ENCODE measurements at regions not wholly inside any gene's neighbourhood (a gene's known extent, or its start where the extent isn't known, plus 50 kb on each side); places are given as distances from the start of the nearest gene placed in this dataset.

DNA sequence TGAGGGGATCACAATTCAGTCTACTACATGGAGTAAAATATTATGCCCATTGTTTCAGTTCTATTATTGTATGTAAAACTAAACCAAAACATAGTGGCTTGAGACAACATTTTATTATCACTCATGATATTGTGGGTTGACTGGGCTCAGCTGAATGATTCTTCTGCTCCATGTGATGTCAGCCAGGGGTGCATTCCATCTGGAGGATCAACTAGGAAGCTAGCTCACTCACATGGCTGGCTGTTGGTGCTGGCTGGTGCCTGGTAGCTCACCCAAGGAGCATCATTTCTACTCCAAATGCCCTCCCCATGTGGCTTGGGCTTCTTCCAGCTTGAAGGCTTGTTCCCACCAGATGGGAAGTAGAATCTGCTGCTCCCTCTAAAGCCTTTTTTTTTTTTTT is 51.8 kb upstream of the CLRN1 start:
- TF ChIP-seq, protein P1, sequence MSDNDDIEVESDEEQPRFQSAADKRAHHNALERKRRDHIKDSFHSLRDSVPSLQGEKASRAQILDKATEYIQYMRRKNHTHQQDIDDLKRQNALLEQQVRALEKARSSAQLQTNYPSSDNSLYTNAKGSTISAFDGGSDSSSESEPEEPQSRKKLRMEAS (IDR thresholded peaks at IDR 0.05; ENCODE audit: low read depth, low read length): no peak
- TF ChIP-seq, protein P2, sequence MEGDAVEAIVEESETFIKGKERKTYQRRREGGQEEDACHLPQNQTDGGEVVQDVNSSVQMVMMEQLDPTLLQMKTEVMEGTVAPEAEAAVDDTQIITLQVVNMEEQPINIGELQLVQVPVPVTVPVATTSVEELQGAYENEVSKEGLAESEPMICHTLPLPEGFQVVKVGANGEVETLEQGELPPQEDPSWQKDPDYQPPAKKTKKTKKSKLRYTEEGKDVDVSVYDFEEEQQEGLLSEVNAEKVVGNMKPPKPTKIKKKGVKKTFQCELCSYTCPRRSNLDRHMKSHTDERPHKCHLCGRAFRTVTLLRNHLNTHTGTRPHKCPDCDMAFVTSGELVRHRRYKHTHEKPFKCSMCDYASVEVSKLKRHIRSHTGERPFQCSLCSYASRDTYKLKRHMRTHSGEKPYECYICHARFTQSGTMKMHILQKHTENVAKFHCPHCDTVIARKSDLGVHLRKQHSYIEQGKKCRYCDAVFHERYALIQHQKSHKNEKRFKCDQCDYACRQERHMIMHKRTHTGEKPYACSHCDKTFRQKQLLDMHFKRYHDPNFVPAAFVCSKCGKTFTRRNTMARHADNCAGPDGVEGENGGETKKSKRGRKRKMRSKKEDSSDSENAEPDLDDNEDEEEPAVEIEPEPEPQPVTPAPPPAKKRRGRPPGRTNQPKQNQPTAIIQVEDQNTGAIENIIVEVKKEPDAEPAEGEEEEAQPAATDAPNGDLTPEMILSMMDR (IDR thresholded peaks at IDR 0.05 in 2 of 3, conservative IDR thresholded peaks at IDR 0.05 in 1 of 3; ENCODE audit: control insufficient read depth in 2 of 3, extremely low read depth in 1 of 3, insufficient read depth in 1 of 3, low read depth in 3 of 3, low read length in 3 of 3): no peak
- TF ChIP-seq TARDBP (IDR thresholded peaks at IDR 0.05; ENCODE audit: borderline replicate concordance): no peak
- TF ChIP-seq TAF1 (IDR thresholded peaks at IDR 0.05; ENCODE audit: borderline replicate concordance, low read depth, low read length): no peak
- TF ChIP-seq GABPA (IDR thresholded peaks at IDR 0.05; ENCODE audit: low read depth): no peak
- TF ChIP-seq EP300 (IDR thresholded peaks at IDR 0.05; ENCODE audit: borderline replicate concordance in 1 of 2, control insufficient read depth in 1 of 2, low read depth in 2 of 2, low read length in 2 of 2): no peak

Measured in GM12878 (cell line).